CD1c-positive myeloid dendritic cell (primary cell): ENCODE measurements at regions not wholly inside any gene's neighbourhood (a gene's known extent, or its start where the extent isn't known, plus 50 kb on each side); places are given as distances from the start of the nearest gene placed in this dataset.

Experiments used
- DNase-seq: peaks from one replicate; pipeline ENCODE4 v3.0.0-alpha.2; 2016; ENCODE audit errors: extremely low spot score

GRCh38 chr6:93550551-93551276, 131.4 kb upstream of the EPHA7 start:
- DNase-seq, result no peak

DNA sequence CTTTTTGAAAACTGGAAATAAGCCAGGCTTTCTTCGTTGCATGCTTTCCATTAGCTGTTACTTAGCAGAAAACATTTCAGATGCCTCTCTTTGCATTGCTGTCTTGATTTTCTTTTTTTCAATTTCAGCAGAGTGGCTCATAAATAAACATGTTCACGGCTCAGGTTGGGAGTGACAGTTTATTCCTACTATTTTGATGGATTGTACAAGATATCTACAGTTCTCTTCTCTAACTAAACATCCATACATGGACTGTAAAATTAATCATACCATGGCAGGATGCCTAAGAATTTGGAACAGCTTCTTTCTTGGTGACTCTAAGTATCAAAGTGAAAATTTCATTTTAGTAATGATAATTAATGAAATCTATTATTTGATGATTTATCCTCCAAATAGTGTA, 130.5 kb upstream of the EPHA7 start:
- no peak for DNase-seq

DNA sequence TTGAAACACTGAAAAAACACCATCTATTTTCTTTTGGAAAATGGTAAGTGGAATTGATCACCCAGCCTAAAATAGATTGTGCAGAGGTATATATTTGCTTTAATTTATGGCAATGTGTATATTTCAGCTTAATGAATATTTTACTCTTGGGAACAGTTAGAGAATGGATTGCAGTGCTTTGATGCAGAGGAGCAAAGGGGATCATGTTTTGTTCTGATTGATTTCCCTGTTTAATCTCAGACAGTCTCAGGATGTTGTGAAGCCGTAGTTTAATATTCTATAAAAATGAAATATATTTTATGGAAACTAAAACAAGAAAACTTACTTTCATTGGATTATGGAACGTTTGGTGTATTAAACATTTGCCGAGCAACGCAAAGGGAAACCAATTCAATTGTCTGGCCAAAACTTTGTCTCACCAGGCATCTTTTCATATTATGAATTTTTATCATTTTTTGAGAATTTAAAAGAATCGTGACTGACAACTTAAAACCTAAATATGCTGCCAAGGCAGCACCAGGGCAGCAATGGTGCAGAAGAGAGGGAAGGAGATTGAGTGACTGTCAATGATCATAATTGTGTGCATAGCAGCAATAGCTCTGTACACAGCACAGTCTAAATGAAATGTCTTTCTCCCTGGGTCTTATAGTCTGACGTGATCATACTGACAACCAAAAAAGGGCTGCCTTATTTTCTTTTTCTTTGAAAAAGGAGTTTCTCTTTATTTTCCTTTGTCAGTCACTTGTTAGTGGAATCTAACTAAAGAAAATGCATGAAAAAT, 105.5 kb upstream of the EPHA7 start:
- no peak for DNase-seq

GRCh38 chr6:93523365-93523764, 104.0 kb upstream of the EPHA7 start:
- DNase-seq, result no peak

DNA sequence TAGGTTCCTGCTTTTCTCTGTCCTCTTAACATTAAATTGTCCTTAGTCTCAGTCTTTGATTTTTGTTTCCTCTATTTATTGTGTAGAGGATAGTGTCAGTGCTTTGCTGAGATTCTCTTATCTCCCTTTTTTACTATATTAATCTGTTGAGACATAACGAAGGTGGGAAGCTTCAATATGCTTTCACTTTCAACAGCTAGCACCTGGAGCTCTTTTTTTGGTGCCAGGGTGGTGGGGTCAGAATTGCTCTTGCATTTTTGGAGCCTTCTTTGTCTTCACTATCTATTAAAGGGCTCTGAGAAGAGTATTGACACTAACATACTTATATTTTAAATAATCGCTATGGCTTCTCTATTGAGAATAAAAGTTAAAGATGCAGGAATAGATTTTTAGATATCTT, 97.1 kb upstream of the EPHA7 start:
- DNase-seq, result no peak

GRCh38 chr6:93515736-93516135, 96.4 kb upstream of the EPHA7 start:
- no peak for DNase-seq

- DNase-seq, result no peak
These were observed 79.4 kb upstream of the EPHA7 start for GRCh38 chr6:93498713-93499112.

- no peak for DNase-seq
These were observed 77.2 kb upstream of the EPHA7 start for GRCh38 chr6:93496548-93496947.

DNA sequence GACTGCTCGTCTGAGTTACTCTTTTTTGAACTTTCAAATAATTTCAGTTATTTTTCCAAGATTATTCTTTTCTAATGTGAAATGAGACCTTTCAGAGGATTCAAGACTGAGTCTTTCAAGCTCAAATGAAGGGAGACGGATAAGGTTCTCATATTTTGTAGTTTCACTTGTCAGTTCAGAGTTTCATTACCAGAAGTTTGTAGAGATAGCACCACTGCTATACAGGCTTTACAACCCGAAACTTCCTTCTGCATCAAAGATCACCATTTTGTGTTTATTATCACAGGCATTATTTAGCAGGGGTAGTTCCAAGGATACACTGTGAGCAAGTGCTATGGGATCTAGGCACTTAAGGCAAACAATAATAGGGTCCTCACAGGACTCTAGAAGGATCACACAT, 74.7 kb upstream of the EPHA7 start:
- DNase-seq, result no peak

DNA sequence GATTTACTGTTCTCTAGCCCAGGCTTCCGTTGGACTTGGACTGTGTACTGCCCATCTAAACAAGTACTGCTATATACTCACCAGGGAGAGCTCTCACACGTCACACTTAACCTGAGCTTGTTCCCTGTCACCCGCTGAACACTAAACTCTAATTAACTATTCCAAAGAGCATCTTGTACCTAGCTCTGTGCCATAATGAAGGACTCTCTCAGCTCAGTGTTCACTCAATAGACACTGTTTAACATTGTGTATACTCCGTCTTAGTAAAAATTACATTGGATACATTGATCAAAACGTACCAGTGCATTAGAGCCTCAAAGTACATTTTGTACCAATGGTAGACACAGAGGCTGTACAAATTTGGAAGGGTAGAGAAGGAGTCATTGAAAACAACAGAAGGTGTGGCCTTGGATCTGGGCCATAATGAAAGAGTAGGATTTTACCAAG, 55.4 kb upstream of the EPHA7 start:
- no peak for DNase-seq

GRCh38 chr6:93471281-93471680, 51.9 kb upstream of the EPHA7 start:
- DNase-seq, result no peak
